ENCODE measurements at regions not wholly inside any gene's neighbourhood (a gene's known extent, or its start where the extent isn't known, plus 50 kb on each side); places are given as distances from the start of the nearest gene placed in this dataset.

DNA sequence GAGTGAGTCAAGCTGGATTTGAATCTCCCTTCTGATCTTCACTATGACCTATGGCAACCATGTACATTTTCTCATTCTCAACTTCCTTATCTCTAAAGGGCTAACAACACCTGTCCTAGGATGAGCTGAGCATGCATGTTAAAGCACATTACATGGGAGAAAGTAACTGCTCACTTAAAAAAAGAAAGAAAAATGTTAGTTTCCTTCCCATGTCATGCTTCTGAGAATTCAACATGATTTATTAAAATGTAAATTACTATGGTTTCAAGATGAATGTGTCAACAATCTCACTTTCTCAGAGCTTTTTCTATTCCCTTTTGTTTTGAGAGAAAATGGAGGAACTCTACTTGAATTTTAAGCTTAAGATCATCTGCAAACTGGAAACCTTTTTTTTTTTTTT, 295.3 kb downstream of the SKIDA1 start:
- no peaks in the 10 kb centered on the region for H3K4me1 Mint-ChIP-seq (ENCODE audit: unreplicated experiment)
- no peaks in the 10 kb centered on the region for H3K36me3 Mint-ChIP-seq

GRCh38 chr10:21217748-21218367, 307.6 kb downstream of the SKIDA1 start:
- H3K4me1 Mint-ChIP-seq (ENCODE audit: unreplicated experiment): peaks cover 6% of the 10 kb centered on the region
- no peaks in the 10 kb centered on the region for H3K36me3 Mint-ChIP-seq
- no peaks in the 10 kb centered on the region for H3K9me3 Mint-ChIP-seq
- no peaks in the 10 kb centered on the region for H3K27me3 Mint-ChIP-seq
- TF ChIP-seq, protein P1, sequence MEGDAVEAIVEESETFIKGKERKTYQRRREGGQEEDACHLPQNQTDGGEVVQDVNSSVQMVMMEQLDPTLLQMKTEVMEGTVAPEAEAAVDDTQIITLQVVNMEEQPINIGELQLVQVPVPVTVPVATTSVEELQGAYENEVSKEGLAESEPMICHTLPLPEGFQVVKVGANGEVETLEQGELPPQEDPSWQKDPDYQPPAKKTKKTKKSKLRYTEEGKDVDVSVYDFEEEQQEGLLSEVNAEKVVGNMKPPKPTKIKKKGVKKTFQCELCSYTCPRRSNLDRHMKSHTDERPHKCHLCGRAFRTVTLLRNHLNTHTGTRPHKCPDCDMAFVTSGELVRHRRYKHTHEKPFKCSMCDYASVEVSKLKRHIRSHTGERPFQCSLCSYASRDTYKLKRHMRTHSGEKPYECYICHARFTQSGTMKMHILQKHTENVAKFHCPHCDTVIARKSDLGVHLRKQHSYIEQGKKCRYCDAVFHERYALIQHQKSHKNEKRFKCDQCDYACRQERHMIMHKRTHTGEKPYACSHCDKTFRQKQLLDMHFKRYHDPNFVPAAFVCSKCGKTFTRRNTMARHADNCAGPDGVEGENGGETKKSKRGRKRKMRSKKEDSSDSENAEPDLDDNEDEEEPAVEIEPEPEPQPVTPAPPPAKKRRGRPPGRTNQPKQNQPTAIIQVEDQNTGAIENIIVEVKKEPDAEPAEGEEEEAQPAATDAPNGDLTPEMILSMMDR (conservative IDR thresholded peaks at IDR 0.05): no peak
- H3K27ac Mint-ChIP-seq: no peak overlapping the region
- no peak for DNase-seq (ENCODE audit: extremely low spot score, unreplicated experiment)
- H3K4me3 Mint-ChIP-seq: no peak overlapping the region

More for the DNA sequence above, 295.3 kb downstream of the SKIDA1 start:
- TF ChIP-seq, protein P1 (conservative IDR thresholded peaks at IDR 0.05): no peak
- no peak overlapping the region for H3K27ac Mint-ChIP-seq
- no peak overlapping the region for H3K4me3 Mint-ChIP-seq
- peaks cover 12% of the 10 kb centered on the region for H3K9me3 Mint-ChIP-seq
- H3K27me3 Mint-ChIP-seq: no peaks in the 10 kb centered on the region
- DNase-seq (ENCODE audit: extremely low spot score, unreplicated experiment): no peak

- TF ChIP-seq, protein P1 (conservative IDR thresholded peaks at IDR 0.05): no peak
- no peak for DNase-seq (ENCODE audit: extremely low spot score, unreplicated experiment)
- Mint-ChIP-seq H3K4me1 (ENCODE audit: unreplicated experiment) (peaks cover 8% of the 10 kb centered on the region), H3K9me3 (no peaks in the 10 kb centered on the region), H3K27me3 (no peaks in the 10 kb centered on the region), H3K36me3 (no peaks in the 10 kb centered on the region), H3K4me3 (no peak overlapping the region), H3K27ac (no peak overlapping the region)
These were observed 308.4 kb downstream of the SKIDA1 start for GRCh38 chr10:21217107-21217506.

DNA sequence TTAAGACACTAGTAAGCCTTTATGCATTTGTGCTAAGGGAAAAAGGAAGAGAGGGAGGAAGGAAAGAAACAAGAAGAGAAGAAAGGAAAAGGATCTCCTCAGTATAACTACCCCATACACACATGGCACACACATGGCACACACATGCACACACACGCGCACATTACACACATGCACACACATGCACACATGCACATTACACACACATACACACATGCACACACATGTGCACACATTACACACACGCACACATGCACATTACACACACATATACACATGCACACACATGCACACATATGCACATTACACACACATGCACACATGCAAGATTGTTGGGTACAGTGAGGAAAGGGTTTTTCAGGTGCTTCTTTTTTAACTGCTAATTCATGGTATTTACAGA, 311.2 kb downstream of the SKIDA1 start:
- Mint-ChIP-seq H3K4me3 (no peak overlapping the region), H3K4me1 (ENCODE audit: unreplicated experiment) (peaks cover 8% of the 10 kb centered on the region), H3K9me3 (no peaks in the 10 kb centered on the region), H3K27ac (no peak overlapping the region), H3K27me3 (no peaks in the 10 kb centered on the region), H3K36me3 (no peaks in the 10 kb centered on the region)
- TF ChIP-seq, protein P1 (conservative IDR thresholded peaks at IDR 0.05): no peak
- no peak for DNase-seq (ENCODE audit: extremely low spot score, unreplicated experiment)

DNA sequence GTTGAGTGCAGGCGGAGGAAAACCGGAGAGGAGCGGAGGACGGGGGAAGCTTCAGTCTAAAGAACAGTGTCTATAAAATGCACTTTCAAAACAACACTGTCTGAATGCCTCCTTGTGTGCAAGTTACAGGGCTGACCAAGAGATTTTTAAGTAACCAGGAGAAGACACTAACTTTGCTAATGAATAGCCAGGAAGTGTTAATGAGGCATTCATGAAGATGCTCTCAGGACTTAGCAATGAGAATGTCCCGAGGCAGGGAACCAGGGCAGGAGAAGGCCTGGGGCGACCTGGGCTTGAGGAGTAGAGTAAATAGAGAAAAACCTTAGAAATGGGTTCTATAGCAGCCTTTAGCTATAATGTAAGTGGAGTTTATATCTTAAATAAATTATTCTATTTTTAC, 312.1 kb downstream of the SKIDA1 start:
- Mint-ChIP-seq H3K27me3 (no peaks in the 10 kb centered on the region), H3K4me3 (no peak overlapping the region), H3K4me1 (ENCODE audit: unreplicated experiment) (peaks cover 8% of the 10 kb centered on the region)

More for the DNA sequence above, 312.1 kb downstream of the SKIDA1 start:
- no peak for DNase-seq (ENCODE audit: extremely low spot score, unreplicated experiment)
- H3K36me3 Mint-ChIP-seq: no peaks in the 10 kb centered on the region
- H3K9me3 Mint-ChIP-seq: no peaks in the 10 kb centered on the region
- TF ChIP-seq, protein P1 (conservative IDR thresholded peaks at IDR 0.05): no peak
- no peak overlapping the region for H3K27ac Mint-ChIP-seq

Data from type B pancreatic cell (in vitro differentiated cells).